PC-3 (cell line): ENCODE measurements at regions not wholly inside any gene's neighbourhood (a gene's known extent, or its start where the extent isn't known, plus 50 kb on each side); places are given as distances from the start of the nearest gene placed in this dataset.

ENCODE experiments used
- ATAC-seq: fragments of 200-7000 bp; cut with Tn5 transposase; 2 replicates; pipeline ENCODE4 v1.9.1; 2020; ENCODE audit warnings: mild to moderate bottlenecking, moderate library complexity
- BruUV-seq: library from RNA; stranded (reverse); fragments of 400-500 nt; replicated peaks from 2 replicates; lab custom pipeline; 2021; lab: Mats Ljungman, UMichigan
- CTCF ChIA-PET: fragments of 300-600 bp; sonication (Branson Sonifier 250); formaldehyde crosslinking; loops from one replicate; lab custom pipeline; 2022; ENCODE audit warnings: antibody characterized with exemption; lab: Charles Lee
- POLR2A ChIA-PET: fragments of 300-600 bp; sonication (Branson Sonifier 250); formaldehyde crosslinking; loops from one replicate; lab custom pipeline; 2022; ENCODE audit warnings: antibody characterized with exemption; ENCODE audit not compliant: unreplicated experiment; lab: Charles Lee
- DNase-seq: peaks from one replicate; pipeline ENCODE4 v3.0.0-alpha.2; 2015
- H2AFZ ChIP-seq: fragments of 300-600 bp; sonication (generic); 2 replicates; pipeline ENCODE4 v1.6.0; 2016; ENCODE audit warnings: antibody characterized with exemption, low read length
- H3F3A ChIP-seq: fragments of 300-600 bp; sonication (generic); one replicate; pipeline ENCODE4 v1.6.0; 2017; ENCODE audit warnings: antibody characterized with exemption, low read length, control low read depth, mild to moderate bottlenecking; ENCODE audit not compliant: unreplicated experiment
- H3K27ac ChIP-seq: fragments of 300-600 bp; sonication (generic); 2 replicates; pipeline ENCODE4 v1.5.1; 2016; ENCODE audit warnings: mild to moderate bottlenecking, low read length
- H3K27me3 ChIP-seq: fragments of 300-600 bp; sonication (generic); 2 replicates; pipeline ENCODE4 v1.6.1; 2016; ENCODE audit warnings: low read length, mixed read lengths
- H3K36me3 ChIP-seq: fragments of 300-600 bp; sonication (generic); 2 replicates; pipeline ENCODE4 v1.6.1; 2016; ENCODE audit warnings: low read depth, mixed run types, low read length, mixed read lengths
- H3K4me1 ChIP-seq: fragments of 300-600 bp; sonication (generic); 2 replicates; pipeline ENCODE4 v1.5.1; 2016; ENCODE audit warnings: low read length; ENCODE audit not compliant: insufficient read depth
- H3K4me2 ChIP-seq: fragments of 300-600 bp; sonication (generic); 2 replicates; pipeline ENCODE4 v1.6.0; 2016; ENCODE audit warnings: low read length
- H3K4me3 ChIP-seq: fragments of 300-600 bp; sonication (generic); 2 replicates; pipeline ENCODE4 v1.5.1; 2016; ENCODE audit warnings: mild to moderate bottlenecking, low read length, mixed read lengths
- H3K79me2 ChIP-seq: fragments of 300-600 bp; sonication (generic); 2 replicates; pipeline ENCODE4 v1.6.1; 2017; ENCODE audit warnings: low read length, mixed read lengths
- H3K9ac ChIP-seq: fragments of 300-600 bp; sonication (generic); 2 replicates; pipeline ENCODE4 v1.6.0; 2016; ENCODE audit warnings: mild to moderate bottlenecking, low read length
- H3K9me2 ChIP-seq: fragments of 300-600 bp; sonication (generic); replicated peaks from 2 replicates; pipeline ENCODE4 v1.6.1; 2016; ENCODE audit warnings: mixed run types, low read length, mixed read lengths
- H3K9me3 ChIP-seq: fragments of 300-600 bp; sonication (generic); 2 replicates; pipeline ENCODE4 v1.6.1; 2016; ENCODE audit warnings: low read length, mixed read lengths
- H4K20me1 ChIP-seq: fragments of 300-600 bp; sonication (generic); 2 replicates; pipeline ENCODE4 v1.6.1; 2016; ENCODE audit warnings: low read length, mixed read lengths
- CTCF ChIP-seq: fragments of 300-600 bp; sonication (generic); conservative IDR thresholded peaks from 2 replicates; pipeline ENCODE4 v1.5.1; 2017; ENCODE audit warnings: antibody characterized with exemption, low read depth, mild to moderate bottlenecking, low read length
- EZH2 ChIP-seq: fragments of 300-600 bp; sonication (generic); IDR thresholded peaks from one replicate; pipeline ENCODE4 v1.6.1; 2017; ENCODE audit warnings: antibody characterized with exemption, mild to moderate bottlenecking, low read length; ENCODE audit not compliant: unreplicated experiment
- EZH2phosphoT487 ChIP-seq: fragments of 300-600 bp; sonication (generic); IDR thresholded peaks from 2 replicates; pipeline ENCODE4 v1.6.1; 2018; ENCODE audit warnings: mild to moderate bottlenecking, antibody characterized with exemption, low read length, borderline replicate concordance
- intact Hi-C: fragments of 100-400 bp; cut with micrococcal nuclease; formaldehyde crosslinking; loops from 2 replicates; pipeline ENCODE4 v1.9.0; 2023

GRCh38 chr12:63307849-63308248 is 156.8 kb upstream of the AVPR1A start:
- CTCF ChIA-PET, result interaction anchor here (0.6 kb wide), 1 partner anchor 12 kb away, joined by 3 read pairs; no protein-coding TSS in a partner anchor

GRCh38 chr12:63305901-63306875 is 155.2 kb upstream of the AVPR1A start:
- ChIA-PET POLR2A (no interaction called here), CTCF (no interaction called here)
- no peak overlapping the region for H2AFZ ChIP-seq
- H3K9me3 ChIP-seq, result no peaks in the 10 kb centered on the region
- H3K4me3 ChIP-seq, result no peak overlapping the region
- no peaks in the 10 kb centered on the region for H3K79me2 ChIP-seq
- H3F3A ChIP-seq, result no peaks in the 10 kb centered on the region
- no peaks in the 10 kb centered on the region for H3K4me1 ChIP-seq
- intact Hi-C loops, result no loop called here
- DNase-seq (no peak), ATAC-seq (no peak)
- TF ChIP-seq CTCF (no peak), EZH2phosphoT487 (no peak), EZH2 (no peak)
- H3K9me2 ChIP-seq, result no peaks in the 10 kb centered on the region
- peaks cover 74% of the 10 kb centered on the region for H3K27me3 ChIP-seq
- H3K4me2 ChIP-seq, result no peak overlapping the region
- H4K20me1 ChIP-seq, result no peaks in the 10 kb centered on the region
- H3K27ac ChIP-seq, result no peak overlapping the region
- no TSS peak for BruUV-seq
- H3K36me3 ChIP-seq, result no peaks in the 10 kb centered on the region
- H3K9ac ChIP-seq, result no peak overlapping the region

More at GRCh38 chr12:63307849-63308248, 156.8 kb upstream of the AVPR1A start:
- Histone ChIP-seq H4K20me1 (no peaks in the 10 kb centered on the region), H3K27me3 (peaks cover 61% of the 10 kb centered on the region), H3K36me3 (no peaks in the 10 kb centered on the region), H3F3A (no peaks in the 10 kb centered on the region), H3K4me1 (no peaks in the 10 kb centered on the region), H3K9me3 (no peaks in the 10 kb centered on the region), H2AFZ (no peak overlapping the region), H3K4me3 (no peak overlapping the region), H3K9ac (no peak overlapping the region), H3K27ac (no peak overlapping the region), H3K9me2 (no peaks in the 10 kb centered on the region), H3K4me2 (no peak overlapping the region), H3K79me2 (no peaks in the 10 kb centered on the region)
- intact Hi-C loops, result no loop called here
- no peak for TF ChIP-seq EZH2phosphoT487
- BruUV-seq, result no TSS peak
- ATAC-seq, result no peak
- POLR2A ChIA-PET, result no interaction called here
- no peak for DNase-seq

GRCh38 chr12:63304887-63305316 is 153.9 kb upstream of the AVPR1A start:
- H3K79me2 ChIP-seq, result no peaks in the 10 kb centered on the region
- H3K9ac ChIP-seq, result no peak overlapping the region
- no peaks in the 10 kb centered on the region for H3K9me3 ChIP-seq
- H3K4me1 ChIP-seq, result no peaks in the 10 kb centered on the region
- no peak for TF ChIP-seq EZH2phosphoT487
- no peak for TF ChIP-seq CTCF
- TF ChIP-seq EZH2, result no peak
- no TSS peak for BruUV-seq
- H3K27ac ChIP-seq, result no peak overlapping the region
- ChIA-PET CTCF (no interaction called here), POLR2A (no interaction called here)
- H3K9me2 ChIP-seq, result no peaks in the 10 kb centered on the region
- H3K36me3 ChIP-seq, result no peaks in the 10 kb centered on the region
- no peaks in the 10 kb centered on the region for H4K20me1 ChIP-seq
- DNase-seq (no peak), ATAC-seq (no peak)
- intact Hi-C loops, result no loop called here
- no peak overlapping the region for H3K4me3 ChIP-seq
- no peaks in the 10 kb centered on the region for H3F3A ChIP-seq
- H3K4me2 ChIP-seq, result no peak overlapping the region
- H2AFZ ChIP-seq, result no peak overlapping the region
- peaks cover 74% of the 10 kb centered on the region for H3K27me3 ChIP-seq
